HepG2 (cell line): ENCODE measurements at regions not wholly inside any gene's neighbourhood (a gene's known extent, or its start where the extent isn't known, plus 50 kb on each side); places are given as distances from the start of the nearest gene placed in this dataset.

ENCODE experiments used
- ATAC-seq: fragments of 200-7000 bp; cut with Tn5 transposase; 3 replicates; pipeline ENCODE4 v1.9.1; 2020; ENCODE audit warnings: mild to moderate bottlenecking, moderate library complexity
- BruUV-seq: library from RNA; stranded (reverse); fragments of 400-500 nt; replicated peaks from 2 replicates; lab custom pipeline; 2021; lab: Mats Ljungman, UMichigan
- CTCF ChIA-PET: fragments of 300-600 bp; formaldehyde crosslinking; extraction: SDS; loops from one replicate; lab custom pipeline; 2021; ENCODE audit warnings: low total read pairs, inconsistent platforms, low intra/inter-chr PET ratio; lab: Yijun Ruan, JAX
- POLR2A ChIA-PET: fragments of 350-600 bp; sonication (Branson Sonifier 250); formaldehyde crosslinking; loops from one replicate; lab custom pipeline; 2020; ENCODE audit warnings: antibody characterized with exemption, inconsistent platforms; lab: Yijun Ruan, JAX
- DNase-seq: peaks from one replicate; pipeline ENCODE4 v3.0.0-alpha.2; 2015; ENCODE audit warnings: low spot score
- FAIRE-seq: peaks from 3 replicates; lab custom pipeline; 2011; peaks lifted over from hg19 to GRCh38; lab: Jason Lieb, UNC
- H2AFZ ChIP-seq: one replicate; pipeline ENCODE4 v1.6.1; 2011; ENCODE audit warnings: low read length, inconsistent platforms
- H3K27ac ChIP-seq: fragments of 300-600 bp; 3 replicates; pipeline ENCODE4 v1.8.0; 2011; ENCODE audit warnings: mixed run types, mild to moderate bottlenecking, mixed read lengths, low read length, inconsistent platforms; ENCODE audit not compliant: insufficient read depth; ENCODE audit errors: extremely low read length
- H3K27me3 ChIP-seq, 2 experiments: fragments of 200-600 bp in 1 of 2; 2 replicates in 1 of 2; 3 replicates in 1 of 2; pipeline versions ENCODE4 v1.6.0 to v1.8.0; 2011; ENCODE audit warnings: low read length in 2 of 2, mild to moderate bottlenecking in 2 of 2, moderate library complexity in 2 of 2, inconsistent platforms in 1 of 2; ENCODE audit not compliant: insufficient read depth in 2 of 2, control insufficient read depth in 1 of 2
- H3K36me3 ChIP-seq, 2 experiments: fragments of 200-600 bp in 1 of 2; replicated peaks in 1 of 2; 2 replicates in 1 of 2; 3 replicates in 1 of 2; pipeline versions ENCODE4 v1.5.1 to v1.8.0; 2011; ENCODE audit warnings: low read length in 2 of 2, inconsistent platforms in 1 of 2; ENCODE audit not compliant: insufficient read depth in 2 of 2, control insufficient read depth in 1 of 2
- H3K4me1 ChIP-seq: 2 replicates; pipeline ENCODE4 v1.5.1; 2012; ENCODE audit warnings: low read length, inconsistent platforms; ENCODE audit not compliant: insufficient read depth
- H3K4me2 ChIP-seq: 2 replicates; pipeline ENCODE4 v1.6.0; 2011; ENCODE audit warnings: low read depth, low read length, inconsistent platforms
- H3K4me3 ChIP-seq, 3 experiments: fragments of 200-600 bp in 1 of 3; sonication (generic), shearing (Covaris generic) in 1 of 3; replicated peaks in 1 of 3; 2 replicates each; pipeline ENCODE4 v1.5.1; 2011 to 2016; ENCODE audit warnings: low read length in 3 of 3, inconsistent platforms in 2 of 3, low read depth in 2 of 3, mild to moderate bottlenecking in 2 of 3, control low read depth in 1 of 3, mixed read lengths in 1 of 3; ENCODE audit not compliant: insufficient read depth in 1 of 3
- H3K79me2 ChIP-seq: one replicate; pipeline ENCODE4 v1.6.1; 2011; ENCODE audit warnings: low read length, inconsistent platforms; ENCODE audit not compliant: insufficient read depth
- H3K9ac ChIP-seq: 2 replicates; pipeline ENCODE4 v1.6.0; 2011; ENCODE audit warnings: mild to moderate bottlenecking, low read depth, low read length, inconsistent platforms; ENCODE audit not compliant: insufficient read depth
- H3K9me3 ChIP-seq: 2 replicates; pipeline ENCODE4 v1.5.1; 2012; ENCODE audit warnings: mild to moderate bottlenecking, low read length
- H4K20me1 ChIP-seq: 2 replicates; pipeline ENCODE4 v1.6.0; 2011; ENCODE audit warnings: inconsistent platforms, mild to moderate bottlenecking, low read length, moderate library complexity; ENCODE audit not compliant: insufficient read depth
- GATAD2A ChIP-seq: IDR thresholded peaks from 2 replicates; pipeline ENCODE4 v1.6.1; 2016
- MATR3 ChIP-seq: sonication (generic); formaldehyde crosslinking; IDR thresholded peaks from 2 replicates; pipeline ENCODE4 v1.4.0; 2020; ENCODE audit warnings: missing genetic modification reagents
- SETDB1 ChIP-seq: sonication (generic); formaldehyde crosslinking; IDR thresholded peaks from 2 replicates; pipeline ENCODE4 v1.5.1; 2020; ENCODE audit warnings: missing genetic modification reagents, mild to moderate bottlenecking, borderline replicate concordance
- SP2 ChIP-seq: sonication (generic); formaldehyde crosslinking; IDR thresholded peaks from 2 replicates; pipeline ENCODE4 v1.5.1; 2020; ENCODE audit warnings: mild to moderate bottlenecking, missing genetic modification reagents
- ZBTB20 ChIP-seq: sonication (generic); formaldehyde crosslinking; IDR thresholded peaks from 2 replicates; pipeline ENCODE4 v1.8.1; 2023; ENCODE audit warnings: missing genetic modification reagents, low read depth, mild to moderate bottlenecking, borderline replicate concordance
- ZNF10 ChIP-seq: sonication (generic); formaldehyde crosslinking; IDR thresholded peaks from 2 replicates; pipeline ENCODE4 v1.4.0; 2020; ENCODE audit warnings: mild to moderate bottlenecking, low read depth, missing genetic modification reagents, borderline replicate concordance
- ZNF234 ChIP-seq: sonication (generic); formaldehyde crosslinking; conservative IDR thresholded peaks from 2 replicates; pipeline ENCODE4 v1.5.1; 2020; ENCODE audit warnings: mild to moderate bottlenecking, missing genetic modification reagents
- ZNF343 ChIP-seq: sonication (generic); formaldehyde crosslinking; IDR thresholded peaks from 2 replicates; pipeline ENCODE4 v1.4.0; 2020; ENCODE audit warnings: mild to moderate bottlenecking, missing genetic modification reagents
- ZNF577 ChIP-seq: sonication (generic); formaldehyde crosslinking; IDR thresholded peaks from 2 replicates; pipeline ENCODE4 v1.4.0; 2020; ENCODE audit warnings: mild to moderate bottlenecking, low read depth, missing genetic modification reagents, borderline replicate concordance
- WGBS: methylation state at CpG from one replicate; pipeline ENCODE4 v1.1.6; 2017; ENCODE audit warnings: low lambda C conversion rate; 5-methylcytosine and 5-hydroxymethylcytosine counted together
- in situ Hi-C: cut with HindIII; loops from 2 replicates; pipeline ENCODE4 v1.10.0; 2017; ENCODE audit warnings: low pct_unique_long_range_greater_than_20kb; ENCODE audit not compliant: extremely low pct_ligation_motif_present
- intact Hi-C: fragments of 100-400 bp; cut with micrococcal nuclease; formaldehyde crosslinking; loops from one replicate; pipeline ENCODE4 v1.10.0; 2022; ENCODE audit not compliant: unreplicated experiment
- TF ChIP-seq, protein P1 (sequence below): sonication (generic); formaldehyde crosslinking; IDR thresholded peaks from 2 replicates; pipeline ENCODE4 v1.4.0; 2020; ENCODE audit warnings: missing genetic modification reagents, borderline replicate concordance

GRCh38 chr3:145727476-145727875 lies 433.5 kb downstream of the PLOD2 start:
- Histone ChIP-seq H3K79me2 (no peaks in the 10 kb centered on the region), H3K4me1 (no peaks in the 10 kb centered on the region), H3K4me2 (no peak overlapping the region), H3K27ac (no peak overlapping the region), H3K36me3 (no peaks in the 10 kb centered on the region), H4K20me1 (no peaks in the 10 kb centered on the region)
- DNase-seq, result no peak
- in situ Hi-C loops (no loop called here), intact Hi-C loops (no loop called here)
- no TSS peak for BruUV-seq
- CTCF ChIA-PET, result no interaction called here
- no peak for ATAC-seq
- POLR2A ChIA-PET, result no interaction called here
- 13% methylated on average over 3 of the region's 3 CpGs for WGBS
- TF ChIP-seq GATAD2A (CRISPR knock-in tag) (no peak), ZNF577 (no peak), ZBTB20 (CRISPR knock-in tag) (no peak), MATR3 (CRISPR knock-in tag) (no peak), SP2 (CRISPR knock-in tag) (no peak), SETDB1 (no peak), ZNF343 (no peak), ZNF234 (CRISPR knock-in tag) (no peak), ZNF10 (CRISPR knock-in tag) (no peak)
- TF ChIP-seq, protein P1, sequence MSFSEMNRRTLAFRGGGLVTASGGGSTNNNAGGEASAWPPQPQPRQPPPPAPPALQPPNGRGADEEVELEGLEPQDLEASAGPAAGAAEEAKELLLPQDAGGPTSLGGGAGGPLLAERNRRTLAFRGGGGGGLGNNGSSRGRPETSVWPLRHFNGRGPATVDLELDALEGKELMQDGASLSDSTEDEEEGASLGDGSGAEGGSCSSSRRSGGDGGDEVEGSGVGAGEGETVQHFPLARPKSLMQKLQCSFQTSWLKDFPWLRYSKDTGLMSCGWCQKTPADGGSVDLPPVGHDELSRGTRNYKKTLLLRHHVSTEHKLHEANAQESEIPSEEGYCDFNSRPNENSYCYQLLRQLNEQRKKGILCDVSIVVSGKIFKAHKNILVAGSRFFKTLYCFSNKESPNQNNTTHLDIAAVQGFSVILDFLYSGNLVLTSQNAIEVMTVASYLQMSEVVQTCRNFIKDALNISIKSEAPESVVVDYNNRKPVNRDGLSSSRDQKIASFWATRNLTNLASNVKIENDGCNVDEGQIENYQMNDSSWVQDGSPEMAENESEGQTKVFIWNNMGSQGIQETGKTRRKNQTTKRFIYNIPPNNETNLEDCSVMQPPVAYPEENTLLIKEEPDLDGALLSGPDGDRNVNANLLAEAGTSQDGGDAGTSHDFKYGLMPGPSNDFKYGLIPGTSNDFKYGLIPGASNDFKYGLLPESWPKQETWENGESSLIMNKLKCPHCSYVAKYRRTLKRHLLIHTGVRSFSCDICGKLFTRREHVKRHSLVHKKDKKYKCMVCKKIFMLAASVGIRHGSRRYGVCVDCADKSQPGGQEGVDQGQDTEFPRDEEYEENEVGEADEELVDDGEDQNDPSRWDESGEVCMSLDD, result no peak
- TF ChIP-seq, all 625 proteins: peak for 0
- Histone ChIP-seq H2AFZ (no peak overlapping the region), H3K4me3 (no peak overlapping the region), H3K9me3 (no peaks in the 10 kb centered on the region), H3K27me3 (no peaks in the 10 kb centered on the region), H3K9ac (no peak overlapping the region)
- no peak for FAIRE-seq
